ENCODE measurements at regions not wholly inside any gene's neighbourhood (a gene's known extent, or its start where the extent isn't known, plus 50 kb on each side); places are given as distances from the start of the nearest gene placed in this dataset.
A peak's percentile ranks its signal among the peaks of the same experiment; 100 is the strongest.

DNA sequence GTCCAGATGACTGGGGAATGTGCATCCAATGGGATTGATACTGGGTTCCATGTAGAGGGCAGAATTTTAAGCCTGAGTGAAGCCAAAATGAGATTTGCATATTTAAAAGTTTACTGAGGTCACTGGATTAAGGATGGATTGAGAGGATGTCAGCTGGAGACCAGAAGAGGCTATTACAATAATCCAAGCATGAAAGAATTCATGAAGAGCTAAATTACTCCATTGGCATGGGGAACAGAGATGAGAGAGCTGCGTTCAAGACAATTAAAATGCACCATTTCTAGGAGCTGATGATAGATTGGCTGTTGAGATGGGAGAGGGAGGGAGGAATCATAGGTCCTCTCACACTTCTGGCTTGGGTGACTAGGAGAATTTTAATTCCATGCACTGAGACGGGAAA, 158.5 kb downstream of the JCAD start:
- Mint-ChIP-seq H3K9me3 (peaks cover 6% of the 10 kb centered on the region), H3K36me3 (ENCODE audit: low read depth) (no peaks in the 10 kb centered on the region), H3K4me1 (peaks cover 29% of the 10 kb centered on the region), H3K4me3 (no peak overlapping the region), H3K27ac (peak overlapping the region in 1 of 3 experiments; percentile 61), H3K27me3 (ENCODE audit: low read depth) (no peaks in the 10 kb centered on the region)
- TF ChIP-seq, protein P1, sequence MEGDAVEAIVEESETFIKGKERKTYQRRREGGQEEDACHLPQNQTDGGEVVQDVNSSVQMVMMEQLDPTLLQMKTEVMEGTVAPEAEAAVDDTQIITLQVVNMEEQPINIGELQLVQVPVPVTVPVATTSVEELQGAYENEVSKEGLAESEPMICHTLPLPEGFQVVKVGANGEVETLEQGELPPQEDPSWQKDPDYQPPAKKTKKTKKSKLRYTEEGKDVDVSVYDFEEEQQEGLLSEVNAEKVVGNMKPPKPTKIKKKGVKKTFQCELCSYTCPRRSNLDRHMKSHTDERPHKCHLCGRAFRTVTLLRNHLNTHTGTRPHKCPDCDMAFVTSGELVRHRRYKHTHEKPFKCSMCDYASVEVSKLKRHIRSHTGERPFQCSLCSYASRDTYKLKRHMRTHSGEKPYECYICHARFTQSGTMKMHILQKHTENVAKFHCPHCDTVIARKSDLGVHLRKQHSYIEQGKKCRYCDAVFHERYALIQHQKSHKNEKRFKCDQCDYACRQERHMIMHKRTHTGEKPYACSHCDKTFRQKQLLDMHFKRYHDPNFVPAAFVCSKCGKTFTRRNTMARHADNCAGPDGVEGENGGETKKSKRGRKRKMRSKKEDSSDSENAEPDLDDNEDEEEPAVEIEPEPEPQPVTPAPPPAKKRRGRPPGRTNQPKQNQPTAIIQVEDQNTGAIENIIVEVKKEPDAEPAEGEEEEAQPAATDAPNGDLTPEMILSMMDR (IDR thresholded peaks at IDR 0.05; ENCODE audit: unreplicated experiment in 3 of 3), result no peak

DNA sequence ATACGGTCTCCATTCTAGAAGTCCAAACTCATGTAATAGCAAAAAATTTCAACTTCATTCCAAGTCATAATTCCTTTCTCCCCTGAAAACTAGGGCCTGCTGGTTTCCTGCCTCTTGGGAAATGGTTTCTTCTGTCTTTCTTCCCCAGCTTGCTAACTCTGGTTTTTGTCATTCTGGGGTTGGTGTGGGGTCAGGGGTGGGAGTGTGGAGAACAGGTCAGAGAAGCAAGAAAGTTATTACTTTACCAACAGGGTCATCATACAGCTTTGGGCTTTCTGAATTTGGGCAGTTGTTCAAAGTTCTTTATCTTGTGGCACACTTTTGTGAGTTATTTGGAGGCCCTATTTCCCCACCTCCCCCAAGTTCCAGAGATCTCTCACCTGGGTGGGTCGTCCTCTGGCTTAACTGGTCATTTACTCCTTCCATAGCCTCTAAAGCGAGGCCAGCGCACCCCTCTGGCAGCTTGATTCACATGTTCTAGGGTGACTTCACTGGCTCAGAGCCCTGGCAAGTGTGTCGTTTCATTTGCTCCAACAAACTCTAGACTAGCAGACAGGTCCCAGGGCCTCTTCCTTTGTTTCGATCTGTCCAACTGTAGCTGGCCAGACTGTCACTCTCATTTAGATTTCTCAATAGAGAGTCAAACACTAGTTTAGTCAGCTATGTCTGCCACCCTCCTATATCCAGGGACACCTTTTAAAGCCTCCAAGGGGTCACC, 161.2 kb downstream of the JCAD start:
- no peak overlapping the region for H3K4me3 Mint-ChIP-seq
- TF ChIP-seq, protein P1 (IDR thresholded peaks at IDR 0.05; ENCODE audit: unreplicated experiment in 3 of 3), result no peak
- H3K9me3 Mint-ChIP-seq, result peaks cover 20% of the 10 kb centered on the region
- H3K4me1 Mint-ChIP-seq, result peaks cover 38% of the 10 kb centered on the region
- H3K36me3 Mint-ChIP-seq (ENCODE audit: low read depth), result no peaks in the 10 kb centered on the region
- no peaks in the 10 kb centered on the region for H3K27me3 Mint-ChIP-seq (ENCODE audit: low read depth)
- peak overlapping the region; percentile 43 to 93 (median 82) for H3K27ac Mint-ChIP-seq

DNA sequence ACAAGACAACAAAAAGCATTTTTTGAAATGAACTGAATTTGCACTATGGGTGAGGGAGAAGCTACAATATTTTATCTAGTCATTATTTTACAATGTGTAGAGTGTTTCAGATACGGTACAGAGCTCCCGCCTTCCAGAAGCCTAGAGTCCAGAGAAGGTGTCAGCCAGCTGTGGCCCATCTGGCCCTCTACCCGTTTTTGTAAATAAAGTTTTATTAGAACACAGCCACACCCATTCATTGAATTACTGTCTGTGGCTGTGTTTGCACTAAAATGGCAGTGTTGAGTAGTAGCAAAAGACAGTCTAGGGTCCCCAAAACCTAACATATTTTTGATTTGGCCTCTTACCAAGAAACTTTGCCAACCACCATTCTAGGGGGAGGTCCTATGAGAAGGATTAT, 162.0 kb downstream of the JCAD start:
- no peaks in the 10 kb centered on the region for H3K27me3 Mint-ChIP-seq (ENCODE audit: low read depth)
- no peaks in the 10 kb centered on the region for H3K36me3 Mint-ChIP-seq (ENCODE audit: low read depth)
- no peak overlapping the region for H3K4me3 Mint-ChIP-seq
- peaks cover 38% of the 10 kb centered on the region for H3K4me1 Mint-ChIP-seq
- TF ChIP-seq, protein P1 (IDR thresholded peaks at IDR 0.05; ENCODE audit: unreplicated experiment in 3 of 3), result no peak
- peak overlapping the region in 2 of 3 experiments; percentile 96 to 98 for H3K27ac Mint-ChIP-seq
- H3K9me3 Mint-ChIP-seq, result peaks cover 20% of the 10 kb centered on the region

DNA sequence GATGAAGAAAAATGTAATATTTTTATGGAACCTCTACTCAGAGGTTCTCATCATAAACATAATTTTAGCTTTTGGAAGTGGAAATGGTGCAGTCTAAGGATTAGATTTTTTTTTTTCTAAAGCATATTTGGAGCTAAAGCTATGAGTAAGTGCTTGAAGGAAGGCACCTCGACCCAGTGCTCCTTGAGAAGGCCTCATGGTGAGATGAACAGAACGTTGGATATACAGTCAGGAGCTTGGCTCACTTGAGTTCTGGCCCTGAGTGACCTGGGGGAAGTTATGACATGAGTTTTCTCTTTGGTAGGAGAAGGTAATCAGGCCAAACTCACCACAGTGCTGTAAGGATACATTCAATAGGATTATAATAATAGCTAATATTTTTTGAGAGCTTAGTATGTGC, 163.3 kb downstream of the JCAD start:
- peak overlapping the region; percentile 89 to 98 (median 96) for H3K27ac Mint-ChIP-seq

DNA sequence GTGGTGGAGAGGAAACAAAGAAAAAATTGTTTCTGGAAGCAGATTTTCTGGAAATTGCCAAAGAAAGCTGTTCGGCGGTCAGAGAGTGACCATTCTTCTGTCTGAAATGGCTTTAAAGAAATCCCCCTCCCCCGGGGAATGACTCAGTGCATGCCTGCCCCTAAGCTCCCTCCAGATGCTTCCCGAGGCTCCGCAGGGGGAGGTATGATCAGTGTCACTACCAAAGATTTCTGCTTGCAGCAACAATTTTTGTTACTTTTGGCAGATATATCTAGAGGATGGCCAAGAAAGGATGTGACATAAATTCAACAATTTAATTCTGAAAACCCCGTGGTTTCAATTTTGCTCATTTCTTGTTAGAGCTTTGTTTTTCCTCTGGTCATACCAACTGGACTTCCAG, 163.9 kb downstream of the JCAD start:
- TF ChIP-seq, protein P1 (IDR thresholded peaks at IDR 0.05; ENCODE audit: unreplicated experiment in 3 of 3), result no peak
- Mint-ChIP-seq H3K27me3 (ENCODE audit: low read depth) (no peaks in the 10 kb centered on the region), H3K9me3 (peaks cover 22% of the 10 kb centered on the region), H3K36me3 (ENCODE audit: low read depth) (no peaks in the 10 kb centered on the region), H3K27ac (peak overlapping the region; percentile 89 to 98 (median 96)), H3K4me3 (peak overlapping the region in 1 of 3 experiments; percentile 50), H3K4me1 (peaks cover 28% of the 10 kb centered on the region)

More for the DNA sequence above, 163.3 kb downstream of the JCAD start:
- no peaks in the 10 kb centered on the region for H3K36me3 Mint-ChIP-seq (ENCODE audit: low read depth)
- peak overlapping the region in 1 of 3 experiments; percentile 14 for H3K4me3 Mint-ChIP-seq
- no peaks in the 10 kb centered on the region for H3K27me3 Mint-ChIP-seq (ENCODE audit: low read depth)
- peaks cover 22% of the 10 kb centered on the region for H3K9me3 Mint-ChIP-seq
- H3K4me1 Mint-ChIP-seq, result peaks cover 34% of the 10 kb centered on the region
- TF ChIP-seq, protein P1 (IDR thresholded peaks at IDR 0.05; ENCODE audit: unreplicated experiment in 3 of 3), result no peak

DNA sequence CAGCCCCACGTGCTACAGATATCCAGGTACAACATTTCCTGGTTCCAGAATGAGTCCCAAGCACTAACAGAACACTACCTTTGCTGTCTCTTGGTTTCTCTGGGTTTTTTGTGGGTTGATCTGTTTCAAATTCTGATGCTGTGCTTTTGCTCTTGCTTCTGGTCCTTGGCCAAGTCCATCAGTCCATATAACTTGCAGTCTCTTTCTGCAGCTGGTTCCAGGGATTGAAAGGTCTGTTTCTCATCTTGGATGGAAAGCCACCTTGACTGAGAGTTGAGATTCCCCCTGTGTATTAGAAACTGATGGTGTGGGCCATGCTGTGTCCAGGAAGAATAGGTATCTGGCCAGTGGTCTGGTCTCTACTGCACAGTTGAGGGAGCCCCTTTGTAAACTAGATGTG, 171.1 kb downstream of the JCAD start:
- peaks cover 2% of the 10 kb centered on the region for H3K9me3 Mint-ChIP-seq
- peaks cover 18% of the 10 kb centered on the region for H3K4me1 Mint-ChIP-seq
- H3K36me3 Mint-ChIP-seq (ENCODE audit: low read depth), result no peaks in the 10 kb centered on the region
- no peak overlapping the region for H3K4me3 Mint-ChIP-seq
- TF ChIP-seq, protein P1 (IDR thresholded peaks at IDR 0.05; ENCODE audit: unreplicated experiment in 3 of 3), result no peak
- H3K27ac Mint-ChIP-seq, result peak overlapping the region in 2 of 3 experiments; percentile 44 to 69
- H3K27me3 Mint-ChIP-seq (ENCODE audit: low read depth), result peaks cover 10% of the 10 kb centered on the region

Measured in nephron (organoid).